IMR-90 (cell line): ENCODE measurements at regions not wholly inside any gene's neighbourhood (a gene's known extent, or its start where the extent isn't known, plus 50 kb on each side); places are given as distances from the start of the nearest gene placed in this dataset.

ENCODE experiments used
- ATAC-seq: fragments of 200-7000 bp; cut with Tn5 transposase; 2 replicates; pipeline ENCODE4 v1.9.1; 2020; ENCODE audit warnings: low read depth, mild to moderate bottlenecking, moderate library complexity
- BruUV-seq: library from RNA; stranded (reverse); fragments of 400-500 nt; replicated peaks from 2 replicates; lab custom pipeline; 2021; lab: Mats Ljungman, UMichigan
- CTCF ChIA-PET: fragments of 300-600 bp; formaldehyde crosslinking; extraction: SDS; loops from one replicate; lab custom pipeline; 2021; ENCODE audit warnings: antibody characterized with exemption; lab: Yijun Ruan, JAX
- POLR2A ChIA-PET: fragments of 300-600 bp; sonication (Branson Sonifier 250); formaldehyde crosslinking; loops from one replicate; lab custom pipeline; 2022; ENCODE audit warnings: antibody characterized with exemption; ENCODE audit not compliant: unreplicated experiment; lab: Charles Lee
- DNase-seq: peaks from one replicate; pipeline ENCODE4 v3.0.0; 2013
- H2AFZ ChIP-seq: replicated peaks from 2 replicates; pipeline ENCODE3; 2013; ENCODE audit warnings: low read length, mild to moderate bottlenecking; ENCODE audit not compliant: poor library complexity
- H2AK5ac ChIP-seq: 2 replicates; pipeline ENCODE4 v1.6.1; 2013; ENCODE audit warnings: low read depth, low read length, inconsistent platforms
- H2AK9ac ChIP-seq: replicated peaks from 2 replicates; pipeline ENCODE3; 2013; ENCODE audit warnings: mild to moderate bottlenecking, low read depth, low read length, moderate library complexity; ENCODE audit not compliant: poor library complexity
- H2BK120ac ChIP-seq: 2 replicates; pipeline ENCODE4 v1.6.1; 2013; ENCODE audit warnings: low read depth, low read length, inconsistent platforms
- H2BK15ac ChIP-seq: 3 replicates; pipeline ENCODE4 v1.6.1; 2013; ENCODE audit warnings: low read depth, low read length, inconsistent platforms
- H2BK20ac ChIP-seq: 2 replicates; pipeline ENCODE4 v1.6.1; 2013; ENCODE audit warnings: low read depth, mild to moderate bottlenecking, inconsistent platforms, low read length, moderate library complexity
- H2BK5ac ChIP-seq: 2 replicates; pipeline ENCODE4 v1.6.1; 2013; ENCODE audit warnings: mild to moderate bottlenecking, low read depth, low read length, inconsistent platforms; ENCODE audit not compliant: poor library complexity, severe bottlenecking
- H3K14ac ChIP-seq: replicated peaks from 2 replicates; pipeline ENCODE4 v1.6.1; 2013; ENCODE audit warnings: low read depth, low read length, inconsistent platforms
- H3K18ac ChIP-seq: 2 replicates; pipeline ENCODE4 v1.6.1; 2013; ENCODE audit warnings: low read depth, low read length, control low read depth
- H3K23ac ChIP-seq: 2 replicates; pipeline ENCODE4 v1.6.1; 2013; ENCODE audit warnings: low read depth, low read length, inconsistent platforms
- H3K27ac ChIP-seq: 2 replicates; pipeline ENCODE4 v1.5.1; 2013; ENCODE audit warnings: mild to moderate bottlenecking, control low read depth, low read length; ENCODE audit not compliant: insufficient read depth
- H3K27me3 ChIP-seq: 2 replicates; pipeline ENCODE4 v1.6.1; 2013; ENCODE audit warnings: low read length; ENCODE audit not compliant: control insufficient read depth, insufficient read depth
- H3K36me3 ChIP-seq: 2 replicates; pipeline ENCODE4 v1.6.1; 2013; ENCODE audit warnings: low read length, mixed read lengths; ENCODE audit not compliant: control insufficient read depth, insufficient read depth
- H3K4ac ChIP-seq: 2 replicates; pipeline ENCODE4 v1.6.1; 2013; ENCODE audit warnings: low read depth, low read length, inconsistent platforms
- H3K4me1 ChIP-seq: 2 replicates; pipeline ENCODE4 v1.6.1; 2013; ENCODE audit warnings: low read length, mixed read lengths; ENCODE audit not compliant: control insufficient read depth, insufficient read depth
- H3K4me2 ChIP-seq: 2 replicates; pipeline ENCODE4 v1.6.1; 2013; ENCODE audit warnings: low read depth, mild to moderate bottlenecking, control low read depth, low read length, moderate library complexity
- H3K4me3 ChIP-seq: 2 replicates; pipeline ENCODE4 v1.5.1; 2013; ENCODE audit warnings: low read depth, mild to moderate bottlenecking, control low read depth, low read length, moderate library complexity; ENCODE audit not compliant: insufficient read depth
- H3K56ac ChIP-seq: 2 replicates; pipeline ENCODE4 v1.6.1; 2013; ENCODE audit warnings: low read length, inconsistent platforms; ENCODE audit not compliant: insufficient read depth; ENCODE audit errors: extremely low read depth
- H3K79me1 ChIP-seq, 2 experiments: 2 replicates each; pipeline ENCODE4 v1.6.1; 2013; ENCODE audit warnings: low read length in 2 of 2, inconsistent platforms in 1 of 2, low read depth in 1 of 2
- H3K9ac ChIP-seq: 2 replicates; pipeline ENCODE4 v1.6.1; 2013; ENCODE audit warnings: low read depth, low read length, control low read depth
- H3K9me1 ChIP-seq: 2 replicates; pipeline ENCODE4 v1.6.1; 2013; ENCODE audit warnings: low read length, inconsistent platforms; ENCODE audit not compliant: insufficient read depth
- H3K9me3 ChIP-seq: 2 replicates; pipeline ENCODE4 v1.6.1; 2013; ENCODE audit warnings: low read length; ENCODE audit not compliant: control insufficient read depth, insufficient read depth
- H4K20me1 ChIP-seq: 2 replicates; pipeline ENCODE4 v1.6.1; 2013; ENCODE audit warnings: low read length, inconsistent platforms; ENCODE audit not compliant: insufficient read depth
- H4K5ac ChIP-seq: 2 replicates; pipeline ENCODE4 v1.6.1; 2013; ENCODE audit warnings: mild to moderate bottlenecking, low read depth, low read length, control low read depth
- H4K8ac ChIP-seq, 2 experiments: 2 replicates each; pipeline ENCODE4 v1.6.1; 2013; ENCODE audit warnings: low read depth in 2 of 2, low read length in 2 of 2, control low read depth in 1 of 2, inconsistent platforms in 1 of 2
- H4K91ac ChIP-seq: 2 replicates; pipeline ENCODE4 v1.6.1; 2013; ENCODE audit warnings: low read depth, low read length, inconsistent platforms; ENCODE audit not compliant: insufficient read depth
- BHLHE40 ChIP-seq: fragments of 150-350 bp; IDR thresholded peaks from 2 replicates; pipeline ENCODE4 v1.6.1; 2016; ENCODE audit warnings: mild to moderate bottlenecking, low read depth, low read length
- MAFK ChIP-seq: IDR thresholded peaks from 2 replicates; pipeline ENCODE4 v1.6.1; 2012; ENCODE audit warnings: low read depth, low read length, improper control_type of control experiment
- MAZ ChIP-seq: IDR thresholded peaks from 2 replicates; pipeline ENCODE4 v1.6.1; 2012; ENCODE audit warnings: low read depth, mild to moderate bottlenecking, low read length, improper control_type of control experiment, moderate library complexity, borderline replicate concordance
- MXI1 ChIP-seq: IDR thresholded peaks from 2 replicates; pipeline ENCODE4 v1.6.1; 2012; ENCODE audit warnings: low read depth, mild to moderate bottlenecking, low read length, moderate library complexity, borderline replicate concordance
- POLR2A ChIP-seq: IDR thresholded peaks from 2 replicates; pipeline ENCODE4 v1.6.1; 2012; ENCODE audit warnings: mild to moderate bottlenecking, low read depth, low read length
- RFX5 ChIP-seq: IDR thresholded peaks from 2 replicates; pipeline ENCODE4 v1.8.0; 2012; ENCODE audit warnings: low read depth, mild to moderate bottlenecking, low read length, moderate library complexity
- WGBS, 2 experiments: methylation state at CpG; one replicate each; pipeline versions ENCODE4 v1.1.5 to v1.1.7; 2013; ENCODE audit warnings: missing lambda C conversion rate in 2 of 2; ENCODE audit not compliant: insufficient read length in 1 of 2; ENCODE audit errors: extremely low coverage in 2 of 2; 5-methylcytosine and 5-hydroxymethylcytosine counted together
- dilution Hi-C: fragments of 300-500 bp; cut with HindIII; formaldehyde crosslinking; loops from one replicate; pipeline ENCODE4 v1.14.3; 2018; ENCODE audit warnings: low sequenced_read_pairs; ENCODE audit not compliant: unreplicated experiment
- in situ Hi-C: fragments of 300-500 bp; cut with MboI; formaldehyde crosslinking; loops from 3 replicates; pipeline ENCODE4 v1.14.3; 2019; ENCODE audit warnings: low sequenced_read_pairs, inconsistent platforms, mixed read lengths
- intact Hi-C: fragments of 100-400 bp; cut with micrococcal nuclease; formaldehyde crosslinking; loops from 2 replicates; pipeline ENCODE4 v1.10.0; 2022
- TF ChIP-seq, protein P1 (sequence below): fragments of 150-350 bp; IDR thresholded peaks from 2 replicates; pipeline ENCODE4 v1.6.1; 2016; ENCODE audit warnings: low read depth, mild to moderate bottlenecking, low read length, moderate library complexity, borderline replicate concordance

DNA sequence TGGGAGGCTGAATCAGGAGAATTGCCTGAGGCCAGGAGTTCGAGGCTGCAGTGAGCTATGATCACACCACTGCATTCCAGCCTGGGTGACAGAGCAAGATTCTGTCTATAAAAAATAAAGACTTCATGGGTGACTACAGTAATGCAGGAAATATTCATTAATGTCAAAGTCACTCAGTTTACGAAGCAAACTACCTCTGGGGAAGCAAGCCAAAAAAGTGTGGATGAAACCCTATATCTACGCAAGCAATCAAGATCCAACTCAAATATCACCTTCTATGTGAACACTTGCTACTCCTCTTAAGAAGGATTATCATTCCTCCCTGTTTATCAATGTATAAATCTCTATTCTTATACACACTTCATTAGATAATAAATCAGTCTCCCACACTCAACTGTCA is 434.8 kb downstream of the SETD4 start:
- H2BK120ac ChIP-seq, result no peak overlapping the region
- H2BK20ac ChIP-seq, result no peak overlapping the region
- no peak overlapping the region for H3K56ac ChIP-seq
- ChIA-PET POLR2A (no interaction called here), CTCF (no interaction called here)
- H4K5ac ChIP-seq, result no peak overlapping the region
- no peaks in the 10 kb centered on the region for H3K79me1 ChIP-seq
- no peaks in the 10 kb centered on the region for H3K27me3 ChIP-seq
- H2BK5ac ChIP-seq, result no peak overlapping the region
- 100% methylated on average over 1 of the region's 3 CpGs; no CpG with 5 or more reads in 1 of the 2 experiments for WGBS, 2 experiments
- H4K8ac ChIP-seq, result no peak overlapping the region
- no peak for DNase-seq
- H3K4ac ChIP-seq, result no peak overlapping the region
- no peaks in the 10 kb centered on the region for H3K9me1 ChIP-seq
- no peaks in the 10 kb centered on the region for H3K36me3 ChIP-seq
- intact Hi-C loops, result no loop called here
- H3K27ac ChIP-seq, result no peak overlapping the region
- peaks cover 3% of the 10 kb centered on the region for H3K4me1 ChIP-seq
- TF ChIP-seq, protein P1, sequence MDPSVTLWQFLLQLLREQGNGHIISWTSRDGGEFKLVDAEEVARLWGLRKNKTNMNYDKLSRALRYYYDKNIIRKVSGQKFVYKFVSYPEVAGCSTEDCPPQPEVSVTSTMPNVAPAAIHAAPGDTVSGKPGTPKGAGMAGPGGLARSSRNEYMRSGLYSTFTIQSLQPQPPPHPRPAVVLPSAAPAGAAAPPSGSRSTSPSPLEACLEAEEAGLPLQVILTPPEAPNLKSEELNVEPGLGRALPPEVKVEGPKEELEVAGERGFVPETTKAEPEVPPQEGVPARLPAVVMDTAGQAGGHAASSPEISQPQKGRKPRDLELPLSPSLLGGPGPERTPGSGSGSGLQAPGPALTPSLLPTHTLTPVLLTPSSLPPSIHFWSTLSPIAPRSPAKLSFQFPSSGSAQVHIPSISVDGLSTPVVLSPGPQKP, result no peak
- TF ChIP-seq MAFK, result no peak
- no peak for TF ChIP-seq RFX5
- no peak for TF ChIP-seq POLR2A
- no peak for TF ChIP-seq MXI1
- no peak for TF ChIP-seq MAZ
- TF ChIP-seq BHLHE40, result no peak
- no peak for ATAC-seq
- no peak overlapping the region for H3K4me2 ChIP-seq
- H2AK5ac ChIP-seq, result no peak overlapping the region
- BruUV-seq, result no TSS peak
- no peak overlapping the region for H3K9ac ChIP-seq
- in situ Hi-C loops, result no loop called here
- dilution Hi-C loops, result no loop called here
- H3K14ac ChIP-seq, result no peak overlapping the region
- no peak overlapping the region for H2AFZ ChIP-seq
- no peak overlapping the region for H3K23ac ChIP-seq
- no peak overlapping the region for H2AK9ac ChIP-seq
- H4K20me1 ChIP-seq, result no peaks in the 10 kb centered on the region
- no peak overlapping the region for H4K91ac ChIP-seq
- H3K4me3 ChIP-seq, result no peak overlapping the region
- no peaks in the 10 kb centered on the region for H3K9me3 ChIP-seq
- no peak overlapping the region for H2BK15ac ChIP-seq
- no peak overlapping the region for H3K18ac ChIP-seq
